H1 (cell line): ENCODE measurements at regions not wholly inside any gene's neighbourhood (a gene's known extent, or its start where the extent isn't known, plus 50 kb on each side); places are given as distances from the start of the nearest gene placed in this dataset.
A peak's percentile ranks its signal among the peaks of the same experiment; 100 is the strongest.

Experiments
- CTCF ChIA-PET: fragments of 300-600 bp; sonication (Branson Sonifier 250); formaldehyde crosslinking; loops from one replicate; lab custom pipeline; 2021; ENCODE audit not compliant: partially characterized antibody; lab: Charles Lee
- POLR2A ChIA-PET: fragments of 300-600 bp; sonication (Branson Sonifier 250); formaldehyde crosslinking; loops from one replicate; lab custom pipeline; 2021; ENCODE audit warnings: inconsistent platforms; ENCODE audit not compliant: partially characterized antibody; lab: Charles Lee
- DNase-seq, 2 experiments: peaks; one replicate each; pipeline versions ENCODE4 v3.0.0 to v3.0.0-alpha.2; 2010 to 2022; ENCODE audit warnings: low spot score in 2 of 2, low read depth in 1 of 2, mixed read lengths in 1 of 2
- FAIRE-seq: peaks from 2 replicates; lab custom pipeline; 2011; peaks lifted over from hg19 to GRCh38; lab: Jason Lieb, UNC
- H2AFZ ChIP-seq: 2 replicates; pipeline ENCODE4 v1.8.1; 2012; ENCODE audit warnings: low read length, inconsistent platforms
- H2AK5ac ChIP-seq: 2 replicates; pipeline ENCODE4 v1.6.1; 2013; ENCODE audit warnings: low read depth, low read length
- H2BK120ac ChIP-seq: replicated peaks from 2 replicates; pipeline ENCODE3; 2013; ENCODE audit warnings: low read depth, low read length, inconsistent platforms
- H2BK12ac ChIP-seq: 2 replicates; pipeline ENCODE4 v1.6.1; 2013; ENCODE audit warnings: low read depth, low read length
- H2BK15ac ChIP-seq: 2 replicates; pipeline ENCODE4 v1.6.1; 2013; ENCODE audit warnings: low read length
- H2BK20ac ChIP-seq: 2 replicates; pipeline ENCODE4 v1.6.1; 2013; ENCODE audit warnings: low read length
- H2BK5ac ChIP-seq: 2 replicates; pipeline ENCODE4 v1.6.1; 2013; ENCODE audit warnings: low read depth, low read length
- H3K14ac ChIP-seq: 2 replicates; pipeline ENCODE4 v1.6.1; 2013; ENCODE audit warnings: inconsistent platforms; ENCODE audit not compliant: insufficient read length
- H3K18ac ChIP-seq: 2 replicates; pipeline ENCODE4 v1.6.1; 2013; ENCODE audit warnings: low read length; ENCODE audit errors: extremely low read depth
- H3K23ac ChIP-seq: 2 replicates; pipeline ENCODE4 v1.6.1; 2013; ENCODE audit warnings: inconsistent platforms; ENCODE audit not compliant: insufficient read length
- H3K23me2 ChIP-seq: 2 replicates; pipeline ENCODE4 v1.6.1; 2013; ENCODE audit warnings: low read depth, low read length
- H3K27ac ChIP-seq: 2 replicates; pipeline ENCODE4 v1.6.1; 2011; ENCODE audit warnings: low read depth, low read length, inconsistent platforms
- H3K27me3 ChIP-seq, 4 experiments: replicated peaks in 1 of 4; 1 replicate in 1 of 4; 2 replicates in 3 of 4; pipeline versions ENCODE4 v1.6.1 to v1.8.1; 2011 to 2013; ENCODE audit warnings: low read length in 3 of 4, mild to moderate bottlenecking in 3 of 4, inconsistent platforms in 2 of 4, mixed read lengths in 2 of 4, moderate library complexity in 1 of 4; ENCODE audit not compliant: control insufficient read depth in 3 of 4, insufficient read depth in 3 of 4; ENCODE audit errors: extremely low read depth in 1 of 4
- H3K36me3 ChIP-seq, 4 experiments: 2 replicates each; pipeline versions ENCODE4 v1.6.1 to v1.8.1; 2011 to 2013; ENCODE audit warnings: mild to moderate bottlenecking in 4 of 4, low read length in 3 of 4, moderate library complexity in 2 of 4, control low read depth in 1 of 4, inconsistent platforms in 1 of 4; ENCODE audit not compliant: insufficient read depth in 4 of 4, control insufficient read depth in 2 of 4
- H3K4ac ChIP-seq: replicated peaks from 2 replicates; pipeline ENCODE3; 2013; ENCODE audit warnings: low read length, low read depth, mixed read lengths, inconsistent platforms; ENCODE audit not compliant: insufficient read length
- H3K4me1 ChIP-seq, 4 experiments: replicated peaks in 1 of 4; 1 replicate in 1 of 4; 2 replicates in 3 of 4; pipeline versions ENCODE4 v1.6.1 to v1.8.1; 2011 to 2013; ENCODE audit warnings: low read length in 3 of 4, inconsistent platforms in 2 of 4, mixed read lengths in 1 of 4; ENCODE audit not compliant: insufficient read depth in 4 of 4, control insufficient read depth in 3 of 4
- H3K4me2 ChIP-seq, 2 experiments: 2 replicates each; pipeline versions ENCODE4 v1.6.1 to v1.8.1; 2011 to 2013; ENCODE audit warnings: low read depth in 2 of 2, low read length in 2 of 2, control low read depth in 1 of 2, inconsistent platforms in 1 of 2, mild to moderate bottlenecking in 1 of 2; ENCODE audit not compliant: insufficient read depth in 1 of 2
- H3K4me3 ChIP-seq, 4 experiments: fragments of 200-600, 300-600 bp in 1 of 4; sonication (generic), shearing (Covaris generic), sonication (Bioruptor Twin) in 1 of 4; 2 replicates each; pipeline versions ENCODE4 v1.5.1 to v1.8.1; 2011 to 2016; ENCODE audit warnings: low read length in 4 of 4, low read depth in 3 of 4, control low read depth in 2 of 4, inconsistent platforms in 2 of 4, mild to moderate bottlenecking in 2 of 4, mixed read lengths in 1 of 4, moderate library complexity in 1 of 4; ENCODE audit not compliant: insufficient read depth in 2 of 4; ENCODE audit errors: extremely low read depth in 1 of 4
- H3K56ac ChIP-seq: replicated peaks from 2 replicates; pipeline ENCODE3; 2013; ENCODE audit warnings: low read depth, mild to moderate bottlenecking, mixed read lengths, low read length, inconsistent platforms; ENCODE audit not compliant: insufficient read length
- H3K79me1 ChIP-seq: 2 replicates; pipeline ENCODE4 v1.6.1; 2013; ENCODE audit warnings: low read depth, low read length, control low read depth
- H3K79me2 ChIP-seq, 2 experiments: 2 replicates each; pipeline versions ENCODE4 v1.6.1 to v1.8.1; 2012 to 2013; ENCODE audit warnings: low read length in 2 of 2, mild to moderate bottlenecking in 2 of 2, inconsistent platforms in 1 of 2; ENCODE audit not compliant: insufficient read depth in 2 of 2, control insufficient read depth in 1 of 2
- H3K9ac ChIP-seq, 4 experiments: replicated peaks in 1 of 4; 1 replicate in 1 of 4; 2 replicates in 3 of 4; pipeline versions ENCODE4 v1.6.1 to v1.8.1; 2011 to 2013; ENCODE audit warnings: low read depth in 3 of 4, low read length in 3 of 4, control low read depth in 2 of 4, mild to moderate bottlenecking in 2 of 4, moderate library complexity in 2 of 4, inconsistent platforms in 1 of 4; ENCODE audit errors: extremely low read depth in 1 of 4
- H3K9me3 ChIP-seq, 2 experiments: 2 replicates each; pipeline versions ENCODE4 v1.6.1 to v1.8.1; 2012 to 2013; ENCODE audit warnings: mild to moderate bottlenecking in 2 of 2, moderate library complexity in 2 of 2, control low read depth in 1 of 2, inconsistent platforms in 1 of 2, low read depth in 1 of 2, low read length in 1 of 2, mixed read lengths in 1 of 2; ENCODE audit not compliant: insufficient read depth in 2 of 2
- H4K20me1 ChIP-seq, 2 experiments: replicated peaks in 1 of 2; 2 replicates each; pipeline versions ENCODE3 to v1.8.1; 2011 to 2013; ENCODE audit warnings: inconsistent platforms in 2 of 2, low read length in 2 of 2, mild to moderate bottlenecking in 1 of 2; ENCODE audit not compliant: insufficient read depth in 2 of 2, control insufficient read depth in 1 of 2
- H4K5ac ChIP-seq: 2 replicates; pipeline ENCODE4 v1.6.1; 2013; ENCODE audit warnings: low read length, low read depth, mixed read lengths, inconsistent platforms; ENCODE audit not compliant: insufficient read length
- H4K8ac ChIP-seq: 2 replicates; pipeline ENCODE4 v1.8.0; 2013; ENCODE audit warnings: mild to moderate bottlenecking, moderate library complexity, low read length, inconsistent platforms; ENCODE audit not compliant: insufficient read depth; ENCODE audit errors: extremely low read depth
- H4K91ac ChIP-seq: replicated peaks from 2 replicates; pipeline ENCODE3; 2013; ENCODE audit warnings: low read length, mixed read lengths, inconsistent platforms; ENCODE audit not compliant: insufficient read length
- CBX8 ChIP-seq: fragments of 300-800, 300-1000 bp; sonication (generic); IDR thresholded peaks from 2 replicates; pipeline ENCODE4 v1.7.1; 2016; ENCODE audit warnings: low read depth, low read length, borderline replicate concordance
- EP300 ChIP-seq, 2 experiments: IDR thresholded peaks; 1 replicate in 1 of 2; 2 replicates in 1 of 2; pipeline ENCODE4 v1.6.1; 2011 to 2012; ENCODE audit warnings: low read depth in 2 of 2, low read length in 2 of 2, mild to moderate bottlenecking in 2 of 2, borderline replicate concordance in 1 of 2, inconsistent platforms in 1 of 2, moderate library complexity in 1 of 2
- NANOG ChIP-seq: IDR thresholded peaks from 2 replicates; pipeline ENCODE4 v1.6.1; 2011; ENCODE audit warnings: low read length, low read depth, mild to moderate bottlenecking, inconsistent platforms; ENCODE audit not compliant: insufficient read depth, poor library complexity, severe bottlenecking
- POU5F1 ChIP-seq: IDR thresholded peaks from 2 replicates; pipeline ENCODE4 v1.6.1; 2011; ENCODE audit warnings: low read depth, mild to moderate bottlenecking, low read length, moderate library complexity
- WGBS, 2 experiments: shearing (Covaris generic) in 1 of 2; methylation state at CpG; one replicate each; pipeline versions ENCODE4 v1.1.6 to v1.1.7; 2013 to 2015; ENCODE audit warnings: low lambda C conversion rate in 2 of 2, mixed read lengths in 2 of 2, inconsistent platforms in 1 of 2, low coverage in 1 of 2, missing lambda C conversion rate in 1 of 2; ENCODE audit not compliant: insufficient replicate concordance in 2 of 2, insufficient coverage in 1 of 2, insufficient read length in 1 of 2; ENCODE audit errors: extremely low coverage in 1 of 2, missing lambda C conversion rate in 1 of 2; 5-methylcytosine and 5-hydroxymethylcytosine counted together
- TF ChIP-seq, protein P1 (sequence below): IDR thresholded peaks from 2 replicates; pipeline ENCODE4 v1.6.1; 2012; ENCODE audit warnings: inconsistent platforms

DNA sequence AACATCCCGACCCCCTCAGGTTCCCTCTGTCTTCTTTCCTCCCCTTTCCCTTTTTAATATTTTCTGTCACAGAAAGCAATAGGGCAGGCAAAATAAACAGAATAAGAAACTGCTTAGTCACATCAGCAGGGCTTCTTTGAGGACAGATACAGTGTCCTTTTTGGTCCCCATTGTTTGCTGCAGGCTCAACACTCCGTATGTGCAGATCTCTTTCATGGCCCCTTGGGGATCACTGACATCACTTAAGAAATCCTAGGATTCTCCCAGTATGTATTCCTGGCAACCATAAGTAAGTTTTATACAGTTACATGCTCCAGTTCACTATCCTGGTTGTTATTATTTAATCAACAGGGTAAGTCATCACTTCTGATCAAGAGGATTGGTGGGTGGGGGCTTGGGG is 448.0 kb downstream of the NKX6-1 start:
- no peak for FAIRE-seq
- no peak overlapping the region for H3K23ac ChIP-seq
- H3K4me2 ChIP-seq: peak overlapping the region in 1 of 2 experiments; percentile 50; a peak in 1 of 4 replicates
- H3K23me2 ChIP-seq: no peaks in the 10 kb centered on the region
- no peak overlapping the region for H3K18ac ChIP-seq
- H2BK120ac ChIP-seq: no peak overlapping the region
- no peak overlapping the region for H3K9ac ChIP-seq
- no peak overlapping the region for H4K5ac ChIP-seq
- peaks cover 10 to 21% (median 13%) of the 10 kb centered on the region in 4 experiments; a peak in 5 of 7 replicates for H3K4me1 ChIP-seq
- no peak overlapping the region for H3K27ac ChIP-seq
- no peaks in the 10 kb centered on the region for H3K79me2 ChIP-seq
- H3K14ac ChIP-seq: no peak overlapping the region
- ChIA-PET CTCF (interaction anchor here (1.5 kb wide), 1 partner anchor 21 kb away, joined by 3 read pairs; no protein-coding TSS in a partner anchor), POLR2A (no interaction called here)
- no peak overlapping the region for H2AFZ ChIP-seq
- H2BK5ac ChIP-seq: peak overlapping the region; percentile 45; the same call in 1 of the 2 replicates
- DNase-seq: no peak
- no peaks in the 10 kb centered on the region for H3K9me3 ChIP-seq
- H2BK20ac ChIP-seq: no peak overlapping the region
- no peaks in the 10 kb centered on the region for H3K79me1 ChIP-seq
- no peak overlapping the region for H3K4me3 ChIP-seq
- H4K20me1 ChIP-seq: no peaks in the 10 kb centered on the region
- no peak overlapping the region for H4K8ac ChIP-seq
- H2BK15ac ChIP-seq: no peak overlapping the region
- H2BK12ac ChIP-seq: peak overlapping the region; percentile 5; the same call in 1 of the 2 replicates
- TF ChIP-seq EP300 (IDR thresholded peaks at IDR 0.05; ENCODE audit: borderline replicate concordance in 1 of 2, low read depth in 2 of 2, low read length in 2 of 2) (no peak), NANOG (no peak), CBX8 (no peak), POU5F1 (no peak)
- TF ChIP-seq, protein P1, sequence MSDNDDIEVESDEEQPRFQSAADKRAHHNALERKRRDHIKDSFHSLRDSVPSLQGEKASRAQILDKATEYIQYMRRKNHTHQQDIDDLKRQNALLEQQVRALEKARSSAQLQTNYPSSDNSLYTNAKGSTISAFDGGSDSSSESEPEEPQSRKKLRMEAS: no peak
- H3K27me3 ChIP-seq: no peaks in the 10 kb centered on the region
- 63% methylated on average over 2 of the region's 2 CpGs; no CpG with 5 or more reads in 1 of the 2 experiments for WGBS, 2 experiments
- no peak overlapping the region for H3K56ac ChIP-seq
- no peaks in the 10 kb centered on the region for H3K36me3 ChIP-seq
- no peak overlapping the region for H3K4ac ChIP-seq
- 0 out of 2 replicates have a peak overlapping the region, but pooled peaks have one; percentile 4 for H2AK5ac ChIP-seq
- no peak overlapping the region for H4K91ac ChIP-seq
